ENCODE measurements at regions not wholly inside any gene's neighbourhood (a gene's known extent, or its start where the extent isn't known, plus 50 kb on each side); places are given as distances from the start of the nearest gene placed in this dataset.
"Not testable (repeated sequence)": the region's sequence is repeated elsewhere in the genome, so short reads cannot be mapped to it uniquely, and the experiment has no call there.

- no peak for DNase-seq
Observed at GRCh38 chr9:118674942-118675341, 694.3 kb downstream of the BRINP1 start.

GRCh38 chr9:118677936-118678653 is 691.1 kb downstream of the BRINP1 start:
- not testable (repeated sequence) for DNase-seq

DNA sequence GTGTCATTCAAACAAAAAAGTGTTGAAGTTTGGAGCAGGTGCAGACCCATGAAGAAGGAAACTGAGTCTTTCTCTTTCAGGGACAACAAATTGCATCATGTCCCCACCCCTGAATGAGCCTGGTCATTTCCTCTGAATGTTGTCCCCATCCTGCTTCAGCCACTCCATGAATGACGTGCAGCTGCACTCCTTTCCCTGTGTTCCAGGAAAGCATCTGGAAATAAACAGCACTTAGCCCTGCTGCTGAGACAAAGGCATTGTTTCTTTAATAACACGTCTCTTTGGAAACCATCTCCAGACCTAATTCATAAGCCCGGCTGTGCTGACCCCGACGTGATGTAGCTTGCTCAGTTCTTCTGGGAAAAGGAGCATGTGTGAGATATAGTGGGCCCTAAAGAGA is 682.3 kb downstream of the BRINP1 start:
- no peak for DNase-seq

- DNase-seq: no peak
Observed at GRCh38 chr9:118689280-118689679, 680.0 kb downstream of the BRINP1 start.

GRCh38 chr9:118692613-118693012 is 676.6 kb downstream of the BRINP1 start:
- DNase-seq: no peak

DNA sequence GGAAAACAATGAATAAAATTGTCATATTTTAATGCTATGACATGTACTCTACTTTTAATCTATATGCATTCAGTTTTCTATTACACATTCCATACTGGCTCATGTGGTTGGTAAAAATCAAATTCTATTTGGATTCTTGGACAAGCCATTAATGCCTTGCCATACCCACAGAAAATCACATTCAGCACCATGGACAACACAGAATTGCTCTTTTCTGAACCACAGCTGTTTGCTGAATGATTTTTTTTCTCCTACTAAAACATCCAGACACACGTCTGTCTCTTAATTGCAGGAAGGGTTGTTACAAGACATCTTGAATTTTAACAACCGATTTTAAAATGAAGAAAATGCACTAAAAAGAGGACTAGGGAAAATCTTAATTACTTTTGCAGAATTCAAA is 675.6 kb downstream of the BRINP1 start:
- no peak for DNase-seq

GRCh38 chr9:118695249-118695648 is 674.0 kb downstream of the BRINP1 start:
- DNase-seq: not testable (repeated sequence)

DNA sequence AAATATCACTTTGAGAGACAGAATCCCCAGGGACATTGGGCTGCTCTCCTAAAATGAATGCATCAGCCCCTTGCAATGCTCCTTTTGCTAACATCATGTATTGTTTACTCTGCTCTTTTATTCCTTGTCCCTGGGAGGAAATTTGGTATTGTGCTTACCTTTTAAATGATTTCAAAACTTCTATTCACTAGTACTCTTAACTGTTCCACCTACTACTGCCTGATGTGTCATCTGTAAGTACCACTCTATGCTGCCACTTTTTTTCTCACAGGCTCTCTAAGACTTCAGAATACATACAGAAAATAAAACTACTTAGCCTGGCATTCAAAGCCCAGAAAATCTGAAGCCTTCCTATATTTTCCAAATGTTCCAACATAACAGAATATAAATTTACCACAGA is 667.2 kb downstream of the BRINP1 start:
- no peak for DNase-seq

GRCh38 chr9:118711843-118712242 is 657.4 kb downstream of the BRINP1 start:
- no peak for DNase-seq

- DNase-seq: no peak
Observed at GRCh38 chr9:118721276-118721675, 648.0 kb downstream of the BRINP1 start.

- DNase-seq: no peak
Observed at GRCh38 chr9:118721923-118722322, 647.3 kb downstream of the BRINP1 start.

DNA sequence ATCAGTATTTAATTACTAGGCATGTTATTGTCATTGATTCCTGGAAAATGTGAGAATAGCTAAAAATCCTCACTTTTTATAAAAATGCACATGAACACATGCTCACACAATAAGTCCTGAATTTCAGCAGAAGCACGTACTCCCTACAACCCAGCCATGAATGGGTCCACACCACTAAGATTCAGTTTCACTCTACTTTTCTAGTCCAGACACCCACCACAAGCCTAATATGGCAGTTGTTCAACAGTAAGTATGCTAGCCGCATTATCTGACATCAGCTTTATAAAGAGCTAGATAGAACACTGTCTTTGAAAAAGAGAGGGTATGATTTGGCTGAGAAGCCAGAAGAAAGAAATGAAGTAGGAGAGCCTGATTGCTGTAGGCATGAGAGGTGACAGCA is 639.3 kb downstream of the BRINP1 start:
- DNase-seq: no peak

- no peak for DNase-seq
Observed at GRCh38 chr9:118732998-118733397, 636.2 kb downstream of the BRINP1 start.

- DNase-seq: no peak
Observed at GRCh38 chr9:118734696-118735095, 634.5 kb downstream of the BRINP1 start.

- DNase-seq: no peak
Observed at GRCh38 chr9:118736406-118736805, 632.8 kb downstream of the BRINP1 start.

GRCh38 chr9:118751077-118751847 is 618.0 kb downstream of the BRINP1 start:
- no peak for DNase-seq

DNA sequence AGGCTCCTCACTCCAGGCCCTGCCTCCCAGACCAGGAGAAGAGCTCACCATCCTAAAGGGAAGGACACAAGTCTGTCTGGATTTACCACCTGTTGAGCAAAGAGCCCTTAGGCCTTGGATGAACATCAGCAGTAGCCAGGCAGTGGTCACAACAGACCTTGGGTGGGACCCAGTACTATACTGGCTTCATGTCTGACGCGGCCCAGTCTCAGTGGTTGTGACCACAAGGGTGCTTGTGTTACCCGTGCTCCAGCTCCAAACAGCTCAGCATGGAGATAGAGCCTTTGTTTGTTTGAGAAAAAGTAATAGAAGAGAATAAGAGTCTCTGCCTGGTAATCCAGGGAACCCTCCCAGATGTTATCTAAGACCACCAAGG is 617.4 kb downstream of the BRINP1 start:
- no peak for DNase-seq

- no peak for DNase-seq
Observed at GRCh38 chr9:118761016-118761790, 608.0 kb downstream of the BRINP1 start.

GRCh38 chr9:118767571-118767970 is 601.7 kb downstream of the BRINP1 start:
- no peak for DNase-seq

DNA sequence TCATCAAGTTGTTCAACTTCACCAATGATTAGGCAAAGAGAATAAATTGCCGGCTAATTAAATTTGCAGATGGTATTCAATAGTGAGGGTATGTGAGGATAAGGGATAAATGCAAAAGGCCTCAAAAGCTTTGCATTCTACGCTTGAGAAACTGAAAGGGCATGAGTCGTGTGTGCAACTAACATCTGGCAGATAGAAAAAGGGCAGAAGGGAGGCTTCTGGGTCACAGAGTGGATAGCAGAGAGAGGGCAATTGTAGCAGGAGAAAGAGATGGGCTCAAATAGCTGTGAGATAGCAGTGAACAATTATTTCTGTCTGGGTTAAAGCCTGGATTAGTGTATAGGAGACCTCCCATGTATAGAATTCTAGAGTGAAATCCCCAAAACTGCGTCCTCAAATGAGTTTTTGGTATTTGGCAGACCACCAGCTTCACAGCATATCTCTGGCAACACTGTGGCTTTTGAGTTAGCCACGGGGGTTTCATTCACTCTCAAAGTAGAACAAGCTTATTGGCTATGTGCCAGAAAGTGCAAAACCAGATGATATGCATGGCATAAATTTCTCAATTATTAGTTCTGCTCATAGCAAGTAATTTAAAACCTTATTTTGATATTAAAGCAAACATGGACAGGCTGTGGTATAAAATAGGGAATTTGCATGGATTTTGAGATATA is 586.3 kb downstream of the BRINP1 start:
- DNase-seq: no peak

- DNase-seq: no peak
Observed at GRCh38 chr9:118784033-118784432, 585.2 kb downstream of the BRINP1 start.

GRCh38 chr9:118785456-118785855 is 583.8 kb downstream of the BRINP1 start:
- no peak for DNase-seq

- no peak for DNase-seq
Observed at GRCh38 chr9:118786877-118787276, 582.4 kb downstream of the BRINP1 start.
